GM12865 (cell line): ENCODE measurements at regions not wholly inside any gene's neighbourhood (a gene's known extent, or its start where the extent isn't known, plus 50 kb on each side); places are given as distances from the start of the nearest gene placed in this dataset.

ENCODE experiments used
- DNase-seq: peaks from one replicate; pipeline ENCODE4 v3.0.0; 2010; ENCODE audit warnings: low read depth
- H3K4me3 ChIP-seq: 2 replicates; pipeline ENCODE4 v1.5.1; 2011; ENCODE audit warnings: mild to moderate bottlenecking, low read depth, low read length, control low read depth
- TF ChIP-seq, protein P1 (sequence below): IDR thresholded peaks from 2 replicates; pipeline ENCODE4 v1.5.1; 2011; ENCODE audit warnings: low read length, control low read depth, low read depth, inconsistent platforms; ENCODE audit not compliant: insufficient read depth; ENCODE audit errors: missing control alignments

DNA sequence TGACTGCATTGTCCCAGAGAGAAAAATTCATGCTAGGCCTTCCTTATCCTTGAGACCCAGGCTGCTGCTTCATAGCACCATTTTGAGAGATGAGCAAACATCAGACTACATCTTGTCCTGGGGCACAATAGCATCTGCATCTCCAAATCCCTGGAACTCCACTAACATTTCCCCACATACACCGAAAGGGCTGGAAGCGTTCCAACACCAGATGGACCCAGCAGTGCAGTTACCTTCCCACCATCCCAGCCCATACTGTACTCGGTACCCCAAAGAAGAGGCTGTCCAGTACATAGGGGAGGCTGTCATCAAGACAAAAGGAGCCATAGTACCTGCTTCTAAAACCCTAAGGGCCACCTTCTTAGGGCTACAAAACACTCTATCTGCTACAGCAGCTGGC is 547.2 kb upstream of the CHORDC1 start:
- TF ChIP-seq, protein P1, sequence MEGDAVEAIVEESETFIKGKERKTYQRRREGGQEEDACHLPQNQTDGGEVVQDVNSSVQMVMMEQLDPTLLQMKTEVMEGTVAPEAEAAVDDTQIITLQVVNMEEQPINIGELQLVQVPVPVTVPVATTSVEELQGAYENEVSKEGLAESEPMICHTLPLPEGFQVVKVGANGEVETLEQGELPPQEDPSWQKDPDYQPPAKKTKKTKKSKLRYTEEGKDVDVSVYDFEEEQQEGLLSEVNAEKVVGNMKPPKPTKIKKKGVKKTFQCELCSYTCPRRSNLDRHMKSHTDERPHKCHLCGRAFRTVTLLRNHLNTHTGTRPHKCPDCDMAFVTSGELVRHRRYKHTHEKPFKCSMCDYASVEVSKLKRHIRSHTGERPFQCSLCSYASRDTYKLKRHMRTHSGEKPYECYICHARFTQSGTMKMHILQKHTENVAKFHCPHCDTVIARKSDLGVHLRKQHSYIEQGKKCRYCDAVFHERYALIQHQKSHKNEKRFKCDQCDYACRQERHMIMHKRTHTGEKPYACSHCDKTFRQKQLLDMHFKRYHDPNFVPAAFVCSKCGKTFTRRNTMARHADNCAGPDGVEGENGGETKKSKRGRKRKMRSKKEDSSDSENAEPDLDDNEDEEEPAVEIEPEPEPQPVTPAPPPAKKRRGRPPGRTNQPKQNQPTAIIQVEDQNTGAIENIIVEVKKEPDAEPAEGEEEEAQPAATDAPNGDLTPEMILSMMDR: no peak
- DNase-seq: no peak
- H3K4me3 ChIP-seq: no peak overlapping the region

DNA sequence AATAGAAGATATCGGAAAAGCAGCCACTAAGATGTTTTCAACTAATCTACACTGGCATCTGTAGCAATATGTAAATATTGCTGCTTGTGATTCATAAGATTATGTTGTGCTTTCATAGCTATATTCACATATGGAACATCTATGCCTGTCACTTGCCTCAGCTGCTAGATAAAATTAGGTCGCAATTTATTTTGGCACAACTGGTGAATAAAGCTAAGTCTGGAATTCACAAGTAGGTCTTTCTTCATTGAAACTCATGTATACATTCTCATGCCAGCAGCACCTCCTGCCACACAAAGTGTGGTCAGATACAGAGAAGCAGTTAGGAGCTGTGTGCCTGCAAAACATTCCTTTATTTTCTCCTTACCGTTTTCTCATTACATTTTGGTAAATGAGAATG is 543.3 kb upstream of the CHORDC1 start:
- no peak for DNase-seq
- TF ChIP-seq, protein P1: no peak
- no peak overlapping the region for H3K4me3 ChIP-seq

GRCh38 chr11:90764691-90765090 is 541.8 kb upstream of the CHORDC1 start:
- no peak overlapping the region for H3K4me3 ChIP-seq
- no peak for DNase-seq
- TF ChIP-seq, protein P1: no peak

- TF ChIP-seq, protein P1: no peak
- DNase-seq: no peak
- H3K4me3 ChIP-seq: no peak overlapping the region
Observed at GRCh38 chr11:90757849-90758494, 535.1 kb upstream of the CHORDC1 start.

DNA sequence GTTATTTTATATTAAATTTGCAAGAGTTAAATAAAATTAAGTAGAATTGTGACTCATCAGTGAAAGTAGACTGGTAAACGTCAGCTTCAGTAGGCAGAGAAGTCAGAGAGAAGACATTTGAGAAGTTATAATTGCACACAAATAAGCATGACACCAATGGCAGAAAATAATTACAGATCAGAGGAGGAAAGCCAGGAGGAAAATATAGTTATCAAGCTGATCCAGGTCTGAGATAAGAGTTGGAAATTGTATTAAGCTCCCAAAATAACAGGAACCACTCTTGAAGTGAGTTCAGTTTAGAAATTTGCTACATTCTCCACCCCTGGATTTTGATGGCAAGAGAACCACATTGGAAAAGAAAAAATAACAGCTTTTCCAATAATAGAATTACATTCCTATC is 533.8 kb upstream of the CHORDC1 start:
- TF ChIP-seq, protein P1: no peak

GRCh38 chr11:90753546-90753945 is 530.7 kb upstream of the CHORDC1 start:
- TF ChIP-seq, protein P1: no peak
- no peak overlapping the region for H3K4me3 ChIP-seq
- DNase-seq: no peak

More for the DNA sequence above, 533.8 kb upstream of the CHORDC1 start:
- no peak overlapping the region for H3K4me3 ChIP-seq
- DNase-seq: no peak

GRCh38 chr11:90747057-90747456 is 524.2 kb upstream of the CHORDC1 start:
- H3K4me3 ChIP-seq: no peak overlapping the region
- TF ChIP-seq, protein P1: no peak
- no peak for DNase-seq
